NAMALWA (cell line): ENCODE measurements at regions not wholly inside any gene's neighbourhood (a gene's known extent, or its start where the extent isn't known, plus 50 kb on each side); places are given as distances from the start of the nearest gene placed in this dataset.
A peak's percentile ranks its signal among the peaks of the same experiment; 100 is the strongest.
"Not testable (repeated sequence)": the region's sequence is repeated elsewhere in the genome, so short reads cannot be mapped to it uniquely, and the experiment has no call there.

ENCODE experiments used
- DNase-seq: peaks from one replicate; pipeline ENCODE4 v3.0.0-alpha.2; 2015; ENCODE audit warnings: low spot score

- DNase-seq: no peak
These were observed 73.6 kb upstream of the RGPD5 start for GRCh38 chr2:109720380-109721106.

DNA sequence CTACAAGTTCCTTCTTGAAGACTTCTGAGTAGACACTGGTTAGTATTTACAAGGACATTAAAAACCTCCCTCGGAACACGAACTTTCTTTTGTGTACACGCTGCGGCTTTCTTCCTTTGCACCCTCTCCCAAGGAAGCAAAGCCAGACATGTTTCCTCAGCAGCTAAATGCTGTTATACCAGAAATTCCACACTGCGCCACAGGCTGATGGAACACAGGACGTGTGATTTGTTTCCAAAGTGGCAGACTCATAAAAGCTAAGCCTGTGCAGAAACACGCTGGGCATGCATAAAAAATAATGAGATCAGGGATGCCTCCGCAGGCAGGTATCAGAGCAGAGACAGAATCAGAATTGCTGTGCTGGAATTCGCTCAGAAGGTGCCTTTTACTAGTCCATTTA lies 73.0 kb upstream of the RGPD5 start:
- DNase-seq: no peak

GRCh38 chr2:109721626-109722025 lies 72.5 kb upstream of the RGPD5 start:
- no peak for DNase-seq

DNA sequence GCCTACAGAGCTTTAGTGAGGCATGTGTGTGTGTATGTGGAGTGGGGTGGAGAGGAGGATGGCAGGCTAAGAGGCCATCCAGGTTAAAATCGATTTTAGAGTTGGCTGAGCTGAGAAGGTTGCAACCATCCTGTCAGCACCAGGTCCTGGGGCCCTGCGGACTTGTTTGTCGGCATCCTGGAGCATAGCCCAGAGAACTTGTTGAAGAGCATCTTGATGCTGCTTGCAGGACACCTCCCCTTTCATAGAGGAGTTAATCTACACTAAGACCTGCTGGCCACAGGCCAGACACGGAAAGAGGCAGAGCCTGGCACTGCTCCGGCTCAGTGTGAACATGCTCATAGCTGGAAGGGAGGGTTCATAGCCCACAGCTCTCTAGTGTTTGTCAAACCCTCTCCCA lies 72.1 kb upstream of the RGPD5 start:
- DNase-seq: no peak

DNA sequence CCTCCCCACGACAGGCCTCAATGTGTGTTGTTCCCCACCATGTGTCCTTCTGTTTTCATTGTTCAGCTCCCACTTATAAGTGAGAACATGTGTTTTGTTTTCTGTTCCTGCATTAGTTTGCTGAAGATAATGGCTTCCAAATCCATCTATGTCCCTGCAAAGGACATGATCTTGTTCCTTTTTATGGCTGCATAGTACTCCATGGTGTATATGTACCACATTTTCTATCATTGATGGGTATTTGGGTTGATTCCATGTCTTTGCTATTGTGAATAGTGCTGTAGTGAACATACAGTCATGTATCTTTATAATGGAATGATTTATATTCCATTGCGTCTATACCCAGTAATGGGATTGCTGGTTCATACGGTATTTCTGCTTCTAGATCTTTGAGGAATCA lies 71.5 kb upstream of the RGPD5 start:
- not testable (repeated sequence) for DNase-seq

DNA sequence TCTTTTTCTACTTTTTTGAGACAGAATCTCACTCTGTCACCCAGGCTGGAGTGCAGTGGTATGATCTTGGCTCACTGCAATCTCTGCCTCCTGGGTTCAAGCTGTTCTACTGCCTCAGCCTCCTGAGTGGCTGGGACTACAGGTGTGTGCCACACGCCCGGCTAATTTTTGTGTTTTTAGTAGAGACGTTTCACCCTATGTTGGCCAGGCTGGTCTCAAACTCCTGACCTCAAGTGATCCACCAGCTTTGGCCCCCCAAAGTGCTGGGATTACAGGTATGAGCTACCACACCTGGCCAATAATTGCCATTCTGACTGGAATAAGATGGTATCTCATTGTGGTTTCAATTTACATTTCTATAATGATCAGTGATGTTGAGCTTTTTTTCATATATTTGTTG lies 71.0 kb upstream of the RGPD5 start:
- DNase-seq: not testable (repeated sequence)

DNA sequence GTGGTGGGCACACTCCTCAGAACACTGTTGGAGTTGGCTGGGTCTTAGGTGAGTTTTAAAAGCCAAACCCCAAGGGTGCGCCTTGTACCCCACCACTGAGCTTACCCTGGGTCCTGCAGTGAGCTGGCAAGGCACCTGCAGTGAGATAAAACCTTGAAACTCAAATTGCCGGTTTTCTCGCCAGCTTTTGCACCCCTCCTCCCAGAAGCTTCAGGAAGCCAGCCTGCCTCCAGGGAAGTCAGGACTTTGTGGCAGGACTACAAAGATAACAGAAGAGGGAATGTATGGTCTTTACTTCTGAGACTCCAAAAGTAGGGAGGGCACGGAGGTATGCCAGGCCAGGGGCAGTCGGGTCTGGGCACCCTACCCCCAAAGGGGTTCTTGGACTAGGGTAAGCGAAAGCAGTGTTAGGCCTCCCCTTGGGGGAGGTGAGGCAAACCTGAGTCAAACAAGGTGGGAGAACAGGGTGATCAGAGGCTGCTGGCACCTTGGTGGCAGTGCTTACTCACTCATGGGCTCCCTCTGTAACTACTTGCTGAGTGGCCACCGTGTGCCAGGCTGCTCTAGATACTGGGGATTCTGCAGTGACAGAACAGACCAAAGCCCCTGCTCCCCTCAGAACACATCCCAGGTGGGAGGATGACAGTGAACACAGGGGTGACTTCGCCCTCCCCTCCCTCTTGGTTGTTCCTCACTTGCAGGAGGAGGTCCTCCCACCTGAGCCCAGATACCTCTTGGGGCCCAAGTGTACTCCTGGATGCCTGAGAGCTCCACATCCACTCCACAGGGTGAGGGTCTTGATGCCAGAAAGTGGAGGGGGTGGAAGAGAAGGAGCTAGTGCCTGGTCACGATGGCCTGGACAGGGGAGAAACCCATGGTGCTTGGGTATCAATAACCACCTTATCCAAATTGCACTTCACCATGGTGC lies 69.3 kb upstream of the RGPD5 start:
- no peak for DNase-seq

DNA sequence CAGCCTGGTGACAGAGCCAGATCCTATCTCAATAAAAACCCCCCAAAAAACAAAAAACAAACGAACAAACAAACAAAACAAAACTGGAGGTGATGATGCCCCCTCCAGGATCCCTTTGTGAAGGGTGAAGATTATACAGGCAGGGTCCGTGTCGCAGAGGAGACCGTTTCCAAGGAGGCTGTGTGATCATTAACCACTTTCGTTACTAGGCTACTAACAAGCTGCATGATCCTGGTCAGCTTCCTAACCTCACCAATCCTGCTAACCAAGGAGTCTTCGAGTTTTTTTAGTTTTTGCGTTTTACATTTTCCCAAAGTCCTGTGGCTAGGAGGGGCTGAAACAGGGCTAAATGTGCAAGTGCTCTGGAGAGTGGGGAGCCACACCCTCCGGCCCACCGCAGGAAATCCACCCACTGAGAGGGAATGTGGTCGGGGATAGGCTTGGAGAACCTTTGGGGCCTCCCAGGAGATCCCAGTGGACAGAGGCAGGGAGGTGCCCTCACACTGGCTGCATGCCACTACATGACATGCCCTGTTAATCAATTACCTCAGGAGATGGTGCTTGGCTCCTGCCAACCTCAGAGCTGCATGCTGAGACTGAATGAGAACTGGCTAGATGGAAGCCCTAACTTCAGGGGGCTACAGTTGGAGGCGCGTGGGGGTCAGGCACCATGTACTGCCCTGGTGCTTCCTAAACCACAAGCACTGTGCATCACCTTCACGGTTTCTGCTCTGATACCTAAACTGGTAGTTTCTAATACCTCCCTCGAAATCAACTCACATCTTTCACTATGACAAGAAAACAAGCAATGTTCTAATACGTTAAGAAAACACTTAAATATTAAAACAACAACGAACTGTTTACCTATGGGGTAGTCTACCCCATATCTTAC lies 67.5 kb upstream of the RGPD5 start:
- DNase-seq: no peak

DNA sequence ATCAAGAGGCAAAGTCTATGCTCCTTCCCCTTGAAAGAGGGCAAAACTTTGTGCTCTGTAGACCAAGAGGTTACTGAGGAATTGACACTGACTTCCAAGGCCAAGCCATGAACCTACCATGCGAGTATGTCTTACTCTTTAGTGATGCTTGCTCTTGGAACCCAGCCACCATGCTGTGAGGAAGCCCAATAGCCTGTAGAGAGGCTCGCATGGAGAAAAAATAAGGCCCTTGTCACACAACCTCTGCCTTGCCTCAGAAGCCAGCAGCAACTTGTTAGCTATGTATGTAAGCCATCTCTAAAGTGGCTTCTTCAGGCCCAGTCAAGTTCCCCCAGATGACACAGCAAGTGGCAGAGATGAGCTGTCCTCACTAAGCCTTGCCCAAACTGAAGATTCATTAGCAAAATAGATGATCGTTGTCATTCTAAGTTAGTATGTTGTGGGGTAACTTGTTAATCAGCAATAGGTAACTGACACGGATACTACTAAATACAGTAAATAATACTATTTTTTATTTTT lies 66.1 kb upstream of the RGPD5 start:
- no peak for DNase-seq

GRCh38 chr2:109733746-109734145 lies 60.4 kb upstream of the RGPD5 start:
- DNase-seq: not testable (repeated sequence)

DNA sequence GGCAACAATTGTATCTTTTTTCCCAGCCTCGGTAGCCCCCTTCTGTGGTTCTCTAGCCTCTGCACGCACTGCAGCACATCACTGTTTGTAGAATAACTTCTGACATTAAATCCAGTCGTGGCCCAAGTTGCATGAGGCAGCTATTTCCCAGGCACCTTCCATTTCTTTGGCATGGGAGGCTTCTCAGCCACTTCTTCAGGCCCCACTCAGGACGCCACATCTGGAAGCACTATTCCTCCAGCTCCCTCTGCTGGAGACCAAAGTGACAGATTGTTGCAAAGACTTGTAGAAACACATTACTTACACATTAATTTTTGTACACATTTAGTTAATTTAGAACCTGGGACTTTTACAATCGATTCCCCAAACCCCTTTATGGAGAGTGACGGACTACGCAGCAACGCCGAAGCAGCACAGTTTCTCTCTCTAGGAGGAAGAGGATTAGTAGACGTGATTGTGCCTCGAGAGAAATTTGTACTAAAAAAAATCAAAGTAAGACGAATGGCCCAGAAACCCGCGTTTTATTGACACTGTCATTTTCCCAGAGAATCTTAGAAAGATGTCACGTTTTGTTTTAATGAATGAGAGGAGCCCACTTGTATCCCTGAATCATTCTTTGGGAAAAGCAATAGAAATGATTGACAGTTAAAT lies 57.8 kb upstream of the RGPD5 start:
- peak; percentile 46 for DNase-seq
